Muscle of arm (tissue), 1 donor: ENCODE measurements at regions not wholly inside any gene's neighbourhood (a gene's known extent, or its start where the extent isn't known, plus 50 kb on each side); places are given as distances from the start of the nearest gene placed in this dataset.

Experiments
- DNase-seq: peaks from one replicate; pipeline ENCODE4 v3.0.0-alpha.2; 2013

- no peak for DNase-seq
Measured at GRCh38 chr13:53683608-53684007, 655.0 kb downstream of the OLFM4 start.

GRCh38 chr13:53691417-53691816 is 662.8 kb downstream of the OLFM4 start:
- no peak for DNase-seq

GRCh38 chr13:53694814-53695532 is 666.4 kb downstream of the OLFM4 start:
- no peak for DNase-seq

GRCh38 chr13:53703371-53704080 is 674.9 kb downstream of the OLFM4 start:
- DNase-seq: no peak

- DNase-seq: no peak
Measured at GRCh38 chr13:53719281-53719680, 690.7 kb downstream of the OLFM4 start.

GRCh38 chr13:53732664-53733063 is 704.1 kb downstream of the OLFM4 start:
- DNase-seq: no peak

GRCh38 chr13:53743906-53744305 is 715.3 kb downstream of the OLFM4 start:
- no peak for DNase-seq

- DNase-seq: no peak
Measured at GRCh38 chr13:53747825-53748224, 719.2 kb downstream of the OLFM4 start.

- no peak for DNase-seq
Measured at GRCh38 chr13:53749306-53749705, 720.7 kb downstream of the OLFM4 start.

GRCh38 chr13:53759016-53759415 is 730.4 kb downstream of the OLFM4 start:
- DNase-seq: no peak

GRCh38 chr13:53775807-53776206 is 747.2 kb downstream of the OLFM4 start:
- no peak for DNase-seq

GRCh38 chr13:53778937-53779336 is 750.3 kb downstream of the OLFM4 start:
- DNase-seq: no peak

GRCh38 chr13:53781941-53782340 is 753.3 kb downstream of the OLFM4 start:
- no peak for DNase-seq

GRCh38 chr13:53782488-53782961 is 753.9 kb downstream of the OLFM4 start:
- DNase-seq: peak; percentile 70

- DNase-seq: no peak
Measured at GRCh38 chr13:53783471-53783870, 754.9 kb downstream of the OLFM4 start.

- no peak for DNase-seq
Measured at GRCh38 chr13:53788286-53788685, 759.7 kb downstream of the OLFM4 start.

- no peak for DNase-seq
Measured at GRCh38 chr13:53800011-53800410, 771.4 kb downstream of the OLFM4 start.

GRCh38 chr13:53807251-53807834 is 778.7 kb downstream of the OLFM4 start:
- DNase-seq: no peak

GRCh38 chr13:53821632-53822031 is 793.0 kb downstream of the OLFM4 start:
- DNase-seq: no peak

- DNase-seq: no peak
Measured at GRCh38 chr13:53822136-53822535, 793.5 kb downstream of the OLFM4 start.

GRCh38 chr13:53839461-53839860 is 810.8 kb downstream of the OLFM4 start:
- no peak for DNase-seq

GRCh38 chr13:53844473-53845146 is 816.0 kb downstream of the OLFM4 start:
- no peak for DNase-seq
